C4-2B (cell line): ENCODE measurements at regions not wholly inside any gene's neighbourhood (a gene's known extent, or its start where the extent isn't known, plus 50 kb on each side); places are given as distances from the start of the nearest gene placed in this dataset.

Source experiments
- H3K27ac ChIP-seq: fragments of 450-650 bp; 2 replicates; pipeline ENCODE4 v1.5.1; 2017
- ZFX ChIP-seq: fragments of 450-650 bp; IDR thresholded peaks from 2 replicates; pipeline ENCODE4 v1.6.1; 2017
- TF ChIP-seq, protein P1 (sequence below): fragments of 450-650 bp; conservative IDR thresholded peaks from 2 replicates; pipeline ENCODE4 v1.5.1; 2017; ENCODE audit warnings: mild to moderate bottlenecking

DNA sequence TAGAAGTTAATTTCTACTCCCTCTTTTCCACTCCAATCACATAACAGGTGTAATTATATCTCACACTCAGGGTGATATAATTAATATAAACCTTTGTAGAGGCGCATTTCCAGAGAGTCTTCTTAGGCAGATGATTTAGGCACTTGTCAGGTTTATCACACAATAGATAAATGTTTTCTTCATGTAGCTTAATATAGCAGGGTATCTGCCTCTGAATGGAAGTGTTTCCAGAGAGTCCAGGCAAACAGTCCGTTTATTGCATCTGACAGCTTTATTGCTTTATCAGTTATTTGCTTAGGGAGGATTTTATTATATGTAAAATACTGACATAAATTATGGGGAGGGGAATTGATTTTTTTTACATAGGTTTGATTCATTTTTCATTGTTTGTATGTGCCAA is 766.3 kb downstream of the SLC4A3 start:
- H3K27ac ChIP-seq = no peak overlapping the region
- TF ChIP-seq, protein P1, sequence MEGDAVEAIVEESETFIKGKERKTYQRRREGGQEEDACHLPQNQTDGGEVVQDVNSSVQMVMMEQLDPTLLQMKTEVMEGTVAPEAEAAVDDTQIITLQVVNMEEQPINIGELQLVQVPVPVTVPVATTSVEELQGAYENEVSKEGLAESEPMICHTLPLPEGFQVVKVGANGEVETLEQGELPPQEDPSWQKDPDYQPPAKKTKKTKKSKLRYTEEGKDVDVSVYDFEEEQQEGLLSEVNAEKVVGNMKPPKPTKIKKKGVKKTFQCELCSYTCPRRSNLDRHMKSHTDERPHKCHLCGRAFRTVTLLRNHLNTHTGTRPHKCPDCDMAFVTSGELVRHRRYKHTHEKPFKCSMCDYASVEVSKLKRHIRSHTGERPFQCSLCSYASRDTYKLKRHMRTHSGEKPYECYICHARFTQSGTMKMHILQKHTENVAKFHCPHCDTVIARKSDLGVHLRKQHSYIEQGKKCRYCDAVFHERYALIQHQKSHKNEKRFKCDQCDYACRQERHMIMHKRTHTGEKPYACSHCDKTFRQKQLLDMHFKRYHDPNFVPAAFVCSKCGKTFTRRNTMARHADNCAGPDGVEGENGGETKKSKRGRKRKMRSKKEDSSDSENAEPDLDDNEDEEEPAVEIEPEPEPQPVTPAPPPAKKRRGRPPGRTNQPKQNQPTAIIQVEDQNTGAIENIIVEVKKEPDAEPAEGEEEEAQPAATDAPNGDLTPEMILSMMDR = no peak
- no peak for TF ChIP-seq ZFX

DNA sequence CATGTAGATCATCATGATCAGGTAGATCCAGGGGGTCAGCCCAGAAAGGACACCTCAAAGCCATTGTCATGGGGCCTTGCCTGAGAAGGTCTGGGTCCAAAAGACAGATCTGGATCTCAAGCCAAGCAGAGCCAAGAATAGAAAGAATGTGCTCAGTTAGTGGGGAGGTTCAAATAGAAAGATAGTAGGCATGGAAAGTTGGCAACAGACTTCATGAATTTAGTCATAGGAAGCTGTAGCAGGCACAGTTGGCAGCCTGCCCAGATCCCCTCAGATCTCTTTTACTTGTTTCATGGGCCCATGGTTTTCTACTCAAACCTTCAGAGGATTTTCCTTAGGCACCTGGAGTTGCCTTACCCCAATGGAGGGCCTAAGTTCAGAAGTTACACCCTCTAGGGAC is 767.0 kb downstream of the SLC4A3 start:
- H3K27ac ChIP-seq = no peak overlapping the region
- TF ChIP-seq ZFX = no peak
- TF ChIP-seq, protein P1 = no peak

DNA sequence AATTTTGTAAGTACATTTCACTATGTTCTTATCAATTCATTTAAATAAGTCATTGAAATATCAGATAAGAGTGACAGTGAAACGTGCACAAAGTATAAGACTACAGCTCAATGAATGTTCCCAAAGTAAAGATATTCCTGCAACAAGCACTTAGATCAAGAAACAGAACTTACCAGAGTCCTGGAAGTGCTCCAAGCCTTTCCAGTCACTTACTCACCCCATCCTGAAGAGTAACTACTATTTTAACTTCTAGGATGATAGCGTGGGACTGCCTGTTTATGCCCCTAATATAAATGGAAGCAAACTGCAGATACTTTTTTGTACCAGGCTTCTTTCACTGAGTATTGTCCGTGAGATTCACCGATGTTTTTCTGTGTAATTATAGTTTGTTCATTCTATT is 768.9 kb downstream of the SLC4A3 start:
- no peak for TF ChIP-seq ZFX
- TF ChIP-seq, protein P1 = no peak

DNA sequence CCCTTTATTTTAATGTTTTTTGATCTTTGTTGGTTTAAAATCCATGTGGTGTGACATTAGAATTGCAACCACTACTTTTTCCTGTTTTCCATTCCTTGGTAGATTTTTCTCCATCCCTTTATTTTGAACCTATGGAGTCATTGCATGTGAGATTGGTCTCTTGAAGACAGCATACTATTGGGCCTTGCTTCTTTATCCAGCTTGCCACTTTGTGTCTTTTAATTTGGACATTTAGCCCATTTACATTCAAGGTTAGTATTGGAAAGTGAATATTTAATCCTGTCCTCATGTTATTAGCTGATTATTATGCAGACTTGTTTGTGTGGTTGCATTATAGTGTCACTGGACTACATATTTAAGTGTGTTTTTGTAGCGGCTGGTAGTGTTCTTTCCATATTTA is 782.9 kb downstream of the SLC4A3 start:
- TF ChIP-seq ZFX = no peak
- TF ChIP-seq, protein P1 = no peak

More for the DNA sequence above, 768.9 kb downstream of the SLC4A3 start:
- H3K27ac ChIP-seq = no peak overlapping the region

DNA sequence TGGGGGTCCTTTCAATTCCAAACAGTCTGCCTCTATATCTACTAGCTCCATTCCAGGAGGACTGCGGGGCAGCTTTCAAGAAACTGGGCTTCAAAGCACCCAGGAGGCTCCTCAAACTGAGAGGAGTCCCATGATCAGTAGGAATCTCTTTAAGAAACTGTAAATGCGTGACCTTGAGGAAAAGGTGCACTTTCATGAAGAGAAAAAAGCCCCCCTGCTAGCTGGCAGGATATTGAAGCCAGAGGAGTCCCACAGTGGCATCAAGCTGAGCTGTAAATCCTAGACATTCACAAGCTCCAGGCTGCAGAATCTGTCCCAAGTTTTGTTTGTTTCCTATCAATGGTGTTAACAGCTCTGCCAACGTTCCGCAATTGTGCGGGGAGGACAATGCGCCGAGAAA is 790.1 kb downstream of the SLC4A3 start:
- no peak for TF ChIP-seq ZFX
- TF ChIP-seq, protein P1 = no peak
- no peak overlapping the region for H3K27ac ChIP-seq

More for the DNA sequence above, 782.9 kb downstream of the SLC4A3 start:
- H3K27ac ChIP-seq = no peak overlapping the region

DNA sequence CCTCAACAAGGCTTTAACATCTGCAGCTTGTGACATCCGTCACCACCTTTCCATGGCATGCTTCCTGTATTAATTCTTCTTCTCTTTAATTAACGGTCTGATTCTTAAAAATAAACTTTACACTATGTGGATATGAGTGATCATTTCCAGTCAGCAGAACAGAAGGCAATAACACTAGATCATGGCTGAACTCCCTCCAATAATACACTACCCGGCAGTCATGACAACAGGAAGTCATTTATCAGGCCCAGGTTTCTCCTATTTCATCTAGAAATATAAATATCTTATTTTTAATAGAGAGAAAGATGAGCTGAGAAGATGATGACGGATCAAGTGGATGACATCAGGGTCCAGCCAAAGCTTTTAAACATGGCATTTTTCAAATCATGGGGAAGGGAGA is 792.2 kb downstream of the SLC4A3 start:
- no peak overlapping the region for H3K27ac ChIP-seq
- TF ChIP-seq, protein P1 = no peak

DNA sequence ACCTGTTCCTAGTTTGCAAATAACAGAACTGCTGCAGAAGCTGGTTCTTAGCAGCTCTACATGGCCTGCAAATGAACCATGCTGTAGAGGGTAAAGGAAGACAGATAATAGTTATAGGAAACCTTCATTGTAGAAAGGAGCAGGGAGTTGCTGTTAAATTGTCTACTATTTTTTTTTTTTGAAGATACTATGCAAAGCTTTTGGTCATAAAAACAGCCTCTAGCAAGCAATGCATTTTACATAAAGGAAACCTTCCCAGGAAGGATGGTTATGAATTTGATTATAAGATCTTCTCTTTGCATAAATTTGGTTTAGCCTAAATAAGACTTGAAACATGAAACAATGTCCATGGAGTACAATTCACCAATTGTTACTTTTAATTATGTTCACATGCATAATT is 793.4 kb downstream of the SLC4A3 start:
- TF ChIP-seq, protein P1 = no peak
- no peak for TF ChIP-seq ZFX
- no peak overlapping the region for H3K27ac ChIP-seq
